CD4-positive, alpha-beta T cell treated with Interleukin-1 beta for 1 hour (primary cell): ENCODE measurements at regions not wholly inside any gene's neighbourhood (a gene's known extent, or its start where the extent isn't known, plus 50 kb on each side); places are given as distances from the start of the nearest gene placed in this dataset.
"Not testable (repeated sequence)": the region's sequence is repeated elsewhere in the genome, so short reads cannot be mapped to it uniquely, and the experiment has no call there.

Experiments used
- DNase-seq, 2 donors: peaks; one replicate each; pipeline ENCODE4 v3.0.0-alpha.2; 2020 to 2022

GRCh38 chr2:210730672-210731071 is 174.3 kb downstream of the CPS1 start:
- no peak for DNase-seq

- not testable (repeated sequence) for DNase-seq
Observed at GRCh38 chr2:210746826-210747225, 190.4 kb downstream of the CPS1 start.

GRCh38 chr2:210752532-210752931 is 196.1 kb downstream of the CPS1 start:
- DNase-seq, result no peak

- no peak for DNase-seq
Observed at GRCh38 chr2:210753386-210753785, 197.0 kb downstream of the CPS1 start.

GRCh38 chr2:210756855-210757254 is 200.5 kb downstream of the CPS1 start:
- no peak for DNase-seq

GRCh38 chr2:210762604-210763588 is 206.5 kb downstream of the CPS1 start:
- DNase-seq, result no peak

- no peak for DNase-seq
Observed at GRCh38 chr2:210768329-210768910, 212.0 kb downstream of the CPS1 start.

GRCh38 chr2:210776756-210777155 is 220.4 kb downstream of the CPS1 start:
- DNase-seq, result no peak

- DNase-seq, result no peak
Observed at GRCh38 chr2:210782222-210782621, 225.8 kb downstream of the CPS1 start.

- not testable (repeated sequence) for DNase-seq
Observed at GRCh38 chr2:210787831-210788230, 231.4 kb downstream of the CPS1 start.

- DNase-seq, result no peak
Observed at GRCh38 chr2:210792000-210792399, 235.6 kb downstream of the CPS1 start.

- no peak for DNase-seq
Observed at GRCh38 chr2:210795506-210795905, 239.1 kb downstream of the CPS1 start.

GRCh38 chr2:210798180-210798579 is 241.8 kb downstream of the CPS1 start:
- no peak for DNase-seq

- no peak for DNase-seq
Observed at GRCh38 chr2:210814251-210815025, 258.0 kb downstream of the CPS1 start.

- DNase-seq, result no peak
Observed at GRCh38 chr2:210816769-210817168, 260.4 kb downstream of the CPS1 start.

- no peak for DNase-seq
Observed at GRCh38 chr2:210818473-210818872, 262.1 kb downstream of the CPS1 start.

GRCh38 chr2:210833403-210833802 is 277.0 kb downstream of the CPS1 start:
- no peak for DNase-seq

- DNase-seq, result no peak
Observed at GRCh38 chr2:210839034-210839433, 282.6 kb downstream of the CPS1 start.

- no peak for DNase-seq
Observed at GRCh38 chr2:210839450-210839849, 283.1 kb downstream of the CPS1 start.

- no peak for DNase-seq
Observed at GRCh38 chr2:210842896-210843295, 286.5 kb downstream of the CPS1 start.

GRCh38 chr2:210844016-210844415 is 287.6 kb downstream of the CPS1 start:
- DNase-seq, result no peak

- no peak for DNase-seq
Observed at GRCh38 chr2:210859314-210859713, 302.9 kb downstream of the CPS1 start.

- DNase-seq, result no peak
Observed at GRCh38 chr2:210860276-210860675, 303.9 kb downstream of the CPS1 start.
